ENCODE measurements at regions not wholly inside any gene's neighbourhood (a gene's known extent, or its start where the extent isn't known, plus 50 kb on each side); places are given as distances from the start of the nearest gene placed in this dataset.

- TF ChIP-seq CTCF (IDR thresholded peaks at IDR 0.05) = no peak
- TF ChIP-seq, protein P1, sequence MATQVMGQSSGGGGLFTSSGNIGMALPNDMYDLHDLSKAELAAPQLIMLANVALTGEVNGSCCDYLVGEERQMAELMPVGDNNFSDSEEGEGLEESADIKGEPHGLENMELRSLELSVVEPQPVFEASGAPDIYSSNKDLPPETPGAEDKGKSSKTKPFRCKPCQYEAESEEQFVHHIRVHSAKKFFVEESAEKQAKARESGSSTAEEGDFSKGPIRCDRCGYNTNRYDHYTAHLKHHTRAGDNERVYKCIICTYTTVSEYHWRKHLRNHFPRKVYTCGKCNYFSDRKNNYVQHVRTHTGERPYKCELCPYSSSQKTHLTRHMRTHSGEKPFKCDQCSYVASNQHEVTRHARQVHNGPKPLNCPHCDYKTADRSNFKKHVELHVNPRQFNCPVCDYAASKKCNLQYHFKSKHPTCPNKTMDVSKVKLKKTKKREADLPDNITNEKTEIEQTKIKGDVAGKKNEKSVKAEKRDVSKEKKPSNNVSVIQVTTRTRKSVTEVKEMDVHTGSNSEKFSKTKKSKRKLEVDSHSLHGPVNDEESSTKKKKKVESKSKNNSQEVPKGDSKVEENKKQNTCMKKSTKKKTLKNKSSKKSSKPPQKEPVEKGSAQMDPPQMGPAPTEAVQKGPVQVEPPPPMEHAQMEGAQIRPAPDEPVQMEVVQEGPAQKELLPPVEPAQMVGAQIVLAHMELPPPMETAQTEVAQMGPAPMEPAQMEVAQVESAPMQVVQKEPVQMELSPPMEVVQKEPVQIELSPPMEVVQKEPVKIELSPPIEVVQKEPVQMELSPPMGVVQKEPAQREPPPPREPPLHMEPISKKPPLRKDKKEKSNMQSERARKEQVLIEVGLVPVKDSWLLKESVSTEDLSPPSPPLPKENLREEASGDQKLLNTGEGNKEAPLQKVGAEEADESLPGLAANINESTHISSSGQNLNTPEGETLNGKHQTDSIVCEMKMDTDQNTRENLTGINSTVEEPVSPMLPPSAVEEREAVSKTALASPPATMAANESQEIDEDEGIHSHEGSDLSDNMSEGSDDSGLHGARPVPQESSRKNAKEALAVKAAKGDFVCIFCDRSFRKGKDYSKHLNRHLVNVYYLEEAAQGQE (IDR thresholded peaks at IDR 0.05; ENCODE audit: insufficient read depth in 1 of 2, low read depth in 2 of 2, low read length in 1 of 2) = no peak
- TF ChIP-seq TCF7L2 (IDR thresholded peaks at IDR 0.05; ENCODE audit: low read depth, low read length) = no peak
- no peak for TF ChIP-seq POLR2AphosphoS5 (IDR thresholded peaks at IDR 0.05; ENCODE audit: low read depth, low read length)
- TF ChIP-seq SIN3A (IDR thresholded peaks at IDR 0.05; ENCODE audit: borderline replicate concordance, insufficient read depth, low read depth, low read length) = no peak
Observed at GRCh38 chr14:81632157-81632556, 98.5 kb upstream of the SEL1L start.
